HG03025 (cell line): ENCODE measurements at regions not wholly inside any gene's neighbourhood (a gene's known extent, or its start where the extent isn't known, plus 50 kb on each side); places are given as distances from the start of the nearest gene placed in this dataset.
"Not testable (repeated sequence)": the region's sequence is repeated elsewhere in the genome, so short reads cannot be mapped to it uniquely, and the experiment has no call there.

Source experiments
- ATAC-seq: cut with Tn5 transposase; IDR thresholded peaks from one replicate; pipeline ENCODE4 v1.9.1; 2021; ENCODE audit warnings: mild to moderate bottlenecking, moderate library complexity; ENCODE audit not compliant: unreplicated experiment, low FRiP score

DNA sequence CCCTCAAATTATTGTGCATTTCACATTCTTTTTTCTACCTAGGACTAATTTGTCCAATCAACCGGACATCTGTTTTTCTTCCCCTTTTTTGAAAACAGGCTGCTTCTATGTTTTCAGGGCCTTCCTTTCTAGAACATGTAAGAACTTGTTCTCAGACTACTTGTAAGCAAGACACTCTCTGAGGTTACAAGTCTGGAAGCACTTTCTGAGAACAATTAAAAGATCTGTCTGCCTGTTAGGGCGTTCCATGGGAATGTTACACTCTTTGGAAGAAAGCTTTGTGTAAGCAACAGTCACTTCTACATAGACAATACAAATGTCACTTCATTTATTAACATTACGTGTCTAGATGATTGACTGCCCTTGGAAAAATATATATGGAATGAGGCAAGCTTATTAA lies 50.9 kb upstream of the HSPB3 start:
- no peak for ATAC-seq

DNA sequence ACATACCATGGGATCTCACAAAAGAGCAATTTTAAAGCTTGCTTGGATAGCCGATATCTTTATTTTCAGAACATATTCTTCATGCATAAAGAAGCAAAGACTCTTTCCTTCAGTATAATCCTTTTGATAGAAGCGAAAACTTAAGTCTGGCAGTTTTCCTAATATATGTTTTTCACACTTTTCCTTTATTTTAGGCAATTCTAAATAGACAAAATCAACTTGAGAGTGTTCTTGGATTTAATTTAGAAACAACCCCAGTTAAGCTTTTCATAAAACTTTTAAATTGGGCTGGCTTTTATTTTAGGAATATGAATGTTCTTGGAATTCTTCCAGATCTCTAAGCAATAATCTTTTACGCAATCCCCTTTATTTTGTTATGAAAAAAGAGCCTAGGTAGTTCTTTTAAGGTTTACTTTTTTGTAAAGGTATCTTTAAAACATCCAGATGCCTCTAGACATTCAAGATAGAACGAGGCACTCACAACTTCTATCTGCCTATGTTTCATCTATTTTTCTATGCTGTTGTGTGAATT lies 51.5 kb upstream of the HSPB3 start:
- ATAC-seq, result no peak

DNA sequence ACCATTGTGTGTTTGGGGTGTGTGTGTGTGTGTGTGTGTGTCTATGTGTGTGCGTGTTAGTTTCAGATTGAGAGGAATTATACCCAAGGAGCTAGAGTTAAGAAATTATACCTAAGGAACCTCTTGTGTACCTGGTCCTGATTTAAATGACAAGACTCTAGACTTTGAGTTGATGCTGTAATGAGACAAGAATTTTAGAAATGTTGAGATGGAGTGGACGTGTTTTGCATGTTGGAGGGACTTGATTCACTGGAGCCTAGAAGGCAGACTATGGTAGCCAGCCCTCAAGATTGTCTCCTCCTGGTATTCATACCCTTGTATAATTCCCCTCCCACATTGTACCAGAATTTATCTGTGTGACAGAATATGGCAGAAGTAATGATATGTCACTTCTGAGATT lies 52.4 kb upstream of the HSPB3 start:
- no peak for ATAC-seq

DNA sequence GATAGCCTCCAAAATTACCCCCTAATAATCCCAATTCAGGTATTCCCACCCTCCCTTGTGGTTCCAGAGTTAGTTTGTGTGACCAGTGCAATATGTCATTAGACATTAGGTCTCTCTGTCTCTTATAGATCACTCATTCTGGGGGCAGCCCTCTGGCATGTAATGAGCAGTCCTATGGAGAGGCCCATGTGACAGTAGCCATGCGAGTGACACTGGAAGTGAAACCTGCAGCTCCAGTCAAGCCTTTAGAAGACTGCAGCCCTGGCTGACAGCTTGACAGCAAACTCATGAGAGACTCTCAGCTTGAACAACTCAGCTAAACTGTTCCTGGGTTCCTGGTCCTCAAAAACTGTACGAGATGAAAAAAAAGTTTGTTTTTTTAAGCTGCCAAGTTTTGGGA lies 54.0 kb upstream of the HSPB3 start:
- ATAC-seq, result peak; percentile 79

DNA sequence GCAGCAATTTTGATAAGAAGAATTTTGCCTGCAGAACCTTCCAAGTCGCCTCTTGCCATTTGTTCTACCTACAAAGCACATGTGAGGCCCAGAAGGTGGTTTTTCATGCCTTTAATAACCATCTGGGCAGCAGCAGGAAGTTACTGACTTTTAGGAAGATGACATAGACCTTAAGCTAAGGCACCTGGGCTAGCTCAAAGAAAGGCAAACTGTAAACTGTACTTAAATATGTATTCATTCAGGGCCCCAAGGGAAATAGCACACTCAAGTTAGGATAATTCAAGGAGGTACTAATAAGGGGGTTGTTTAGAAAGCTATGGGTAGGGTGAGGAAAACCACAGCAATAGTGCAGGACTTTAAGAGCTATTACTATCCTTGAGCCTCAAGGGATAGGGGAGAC lies 57.3 kb upstream of the HSPB3 start:
- no peak for ATAC-seq

DNA sequence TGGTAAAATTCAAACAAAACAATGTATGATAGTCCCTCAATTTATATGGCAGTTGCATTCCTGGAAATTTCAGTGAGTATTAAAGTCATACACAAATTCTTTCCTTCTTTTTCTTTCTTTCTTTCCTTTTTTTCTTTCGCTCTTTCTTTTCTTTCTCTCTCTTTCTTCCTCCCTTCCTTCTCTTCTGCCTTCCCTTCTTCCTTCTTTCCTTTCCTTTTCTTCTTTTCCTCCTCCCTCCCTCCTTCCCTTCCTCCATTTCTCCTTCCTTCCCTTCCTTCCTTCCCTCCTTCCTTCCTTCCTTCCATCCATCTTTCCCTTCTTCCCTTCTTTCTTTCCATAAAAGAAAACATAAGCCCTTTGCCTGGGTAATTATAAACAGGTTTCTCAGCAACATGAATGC lies 58.1 kb upstream of the HSPB3 start:
- no peak for ATAC-seq

DNA sequence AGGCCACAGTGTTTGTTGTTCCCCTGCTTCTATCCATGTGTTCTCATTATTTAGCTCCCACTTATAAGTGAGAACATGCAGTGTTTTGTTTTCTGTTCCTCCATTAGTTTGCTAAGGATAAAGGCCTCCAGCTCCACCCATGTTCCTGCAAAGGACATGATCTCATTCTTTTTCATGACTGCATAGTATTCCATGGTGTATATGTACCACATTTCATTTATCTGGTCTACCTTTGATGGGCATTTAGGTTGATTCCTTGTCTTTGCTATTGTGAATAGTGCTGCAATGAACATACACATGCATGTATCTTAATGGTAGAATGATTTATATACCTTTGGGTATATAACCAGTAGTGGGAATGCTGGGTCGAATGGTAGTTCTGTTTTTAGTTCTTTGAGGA lies 62.5 kb upstream of the HSPB3 start:
- ATAC-seq, result not testable (repeated sequence)

DNA sequence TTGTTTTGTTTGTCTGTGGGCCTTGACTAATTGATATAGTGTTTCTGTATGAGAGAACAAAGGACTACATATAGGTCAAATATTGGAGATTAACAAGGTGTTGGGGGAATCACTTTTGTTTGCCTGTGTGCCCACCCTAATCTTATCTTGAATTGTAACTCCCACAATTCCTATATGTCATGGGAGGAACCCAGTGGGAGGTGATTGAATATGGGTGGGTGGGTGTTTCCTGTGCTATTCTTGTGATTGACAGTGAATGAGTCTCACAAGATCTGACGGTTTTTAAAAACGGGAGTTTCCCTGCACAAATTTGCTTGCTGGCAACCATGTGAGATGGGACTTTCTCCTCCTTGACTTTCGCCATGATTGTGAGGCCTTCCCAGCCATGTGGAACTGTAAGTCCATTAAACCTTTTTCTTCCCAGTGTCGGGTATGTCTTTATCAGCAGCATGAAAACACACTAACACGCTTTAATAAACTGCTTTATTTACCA lies 64.9 kb upstream of the HSPB3 start:
- ATAC-seq, result no peak

DNA sequence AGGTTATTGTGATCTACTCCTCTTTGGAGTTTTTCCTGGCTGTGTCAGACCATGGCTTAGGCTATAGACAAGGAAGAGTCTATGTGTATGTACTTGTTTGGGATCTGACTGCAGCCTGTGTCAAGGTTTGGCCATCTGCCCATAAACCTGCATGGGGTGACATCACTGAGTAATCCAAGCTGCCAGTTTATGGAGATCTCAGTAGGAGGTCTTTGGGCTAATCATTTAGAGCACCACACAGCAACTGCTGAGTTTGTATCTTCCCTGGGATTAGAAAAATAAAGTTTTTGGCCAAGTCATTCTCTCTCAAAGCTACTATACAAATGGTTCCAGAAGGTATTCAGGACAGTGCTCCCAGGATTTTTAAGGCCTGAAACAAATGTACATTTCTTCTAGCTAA lies 65.5 kb upstream of the HSPB3 start:
- ATAC-seq, result no peak

DNA sequence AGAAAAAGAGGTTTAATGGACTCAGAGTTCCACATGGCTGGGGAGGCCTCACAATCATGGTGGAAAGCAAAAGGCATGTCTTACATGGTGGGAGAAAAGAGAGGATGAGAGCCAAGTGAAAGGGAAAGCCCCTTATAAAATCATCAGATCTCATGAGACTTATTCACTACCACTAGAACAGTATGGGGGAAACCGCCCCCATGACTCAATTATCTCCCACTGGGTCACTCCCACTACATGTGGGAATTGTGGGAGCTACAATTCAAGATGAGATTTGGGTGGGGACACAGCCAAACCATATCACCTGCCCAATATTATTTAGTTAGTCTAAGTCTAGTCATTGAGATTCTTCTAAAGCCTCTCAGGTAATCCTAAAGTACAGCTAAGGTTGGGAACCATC lies 66.1 kb upstream of the HSPB3 start:
- ATAC-seq, result not testable (repeated sequence)

DNA sequence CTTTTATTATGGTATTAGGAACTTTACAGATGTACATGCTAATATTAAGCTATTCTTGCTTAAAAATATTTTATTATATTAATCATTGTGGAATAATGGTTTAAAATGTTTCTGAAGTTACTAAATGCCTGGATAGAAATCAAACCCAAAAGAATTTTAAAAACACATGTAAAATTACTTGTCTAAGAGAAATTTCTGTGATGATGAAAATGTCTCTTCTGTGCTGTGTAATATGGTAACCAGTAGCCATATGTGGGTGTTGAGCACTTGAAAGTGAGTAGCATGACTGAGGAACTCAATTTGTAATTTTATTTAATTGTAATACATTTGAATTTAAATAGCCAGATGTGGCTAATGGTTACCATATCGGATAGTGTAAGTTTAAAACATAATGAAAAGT lies 66.7 kb upstream of the HSPB3 start:
- no peak for ATAC-seq

DNA sequence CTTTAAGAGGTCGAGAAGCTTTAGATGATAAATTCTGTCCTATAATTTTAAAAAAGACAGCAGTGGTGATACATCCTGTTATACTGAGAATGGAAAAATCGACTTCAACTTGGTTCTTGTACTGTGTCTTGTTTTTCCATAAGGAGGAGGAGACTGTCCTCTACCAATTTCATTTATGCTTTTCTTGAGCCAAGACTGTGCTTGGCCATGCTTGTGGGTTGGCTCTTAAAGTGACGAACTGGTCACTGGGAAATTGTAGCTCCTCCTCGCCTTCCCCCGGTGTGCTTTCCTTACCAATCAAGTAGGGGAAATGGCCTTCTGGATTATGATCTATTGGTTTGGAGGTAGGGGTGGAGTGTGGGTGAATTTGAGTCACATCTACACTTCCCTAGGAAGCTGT lies 67.1 kb upstream of the HSPB3 start:
- no peak for ATAC-seq

DNA sequence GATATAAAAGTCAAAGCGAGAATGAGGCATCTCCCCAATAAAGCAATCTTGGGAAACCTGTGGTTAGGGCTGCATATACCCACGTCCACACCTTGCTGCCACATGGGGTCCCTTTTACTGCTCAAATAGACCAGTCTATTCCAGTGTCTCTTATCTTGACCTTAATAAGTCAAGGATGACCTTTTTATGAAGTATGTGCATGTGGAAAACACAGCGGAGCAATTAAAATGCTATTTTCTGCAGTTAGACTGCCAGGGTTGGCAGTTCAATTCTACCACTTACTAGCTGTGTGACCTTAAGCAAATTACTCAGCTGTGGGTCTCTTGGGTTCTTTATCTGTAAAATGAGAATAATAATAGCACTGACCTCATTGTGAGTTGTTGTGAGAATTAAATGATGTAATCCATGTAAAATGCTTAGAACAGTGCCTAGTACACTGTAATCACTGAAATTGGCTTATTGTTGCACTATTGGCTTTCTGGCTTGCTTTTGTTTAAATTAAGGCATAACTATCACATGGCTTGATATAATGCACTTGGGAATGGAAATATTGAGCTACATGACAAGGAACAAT lies 67.8 kb upstream of the HSPB3 start:
- ATAC-seq, result no peak

DNA sequence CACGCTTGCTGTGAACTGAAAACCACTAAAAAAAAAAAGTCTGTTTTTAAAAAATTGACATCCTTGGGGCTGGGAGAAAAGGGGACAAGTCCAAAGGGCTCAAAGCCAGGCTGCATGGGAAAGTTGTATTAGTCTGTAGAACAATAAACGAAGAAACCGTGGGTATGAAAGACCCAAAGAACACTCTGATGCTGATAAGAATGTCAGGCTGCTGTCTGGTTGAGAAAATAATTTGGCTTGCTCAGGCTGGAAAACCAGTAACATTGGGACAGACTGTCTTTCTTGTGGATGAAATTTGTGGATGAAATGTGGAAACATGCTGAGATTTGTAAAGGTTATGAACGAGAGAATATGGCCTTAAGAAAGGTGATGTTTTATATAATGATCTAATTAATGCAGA lies 68.5 kb upstream of the HSPB3 start:
- ATAC-seq, result no peak

DNA sequence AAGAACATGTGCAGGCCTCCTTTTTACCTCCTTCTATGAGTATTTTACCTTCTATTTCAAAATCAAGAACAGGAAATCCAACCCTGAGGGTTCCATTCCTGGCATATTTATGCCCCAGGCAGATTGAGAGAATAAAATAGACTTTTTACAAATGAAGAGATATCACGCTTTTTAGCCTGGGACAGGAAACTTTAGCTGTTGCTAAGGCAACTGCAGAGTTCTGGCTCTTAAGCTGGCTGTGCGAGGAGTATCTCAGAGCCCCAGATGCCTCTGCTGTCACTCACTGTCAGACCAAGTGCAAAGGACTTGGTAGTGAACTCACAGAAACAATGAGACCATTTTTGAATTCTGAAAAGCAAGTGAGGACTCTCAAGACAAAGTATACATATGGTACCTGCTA lies 69.5 kb upstream of the HSPB3 start:
- ATAC-seq, result no peak

DNA sequence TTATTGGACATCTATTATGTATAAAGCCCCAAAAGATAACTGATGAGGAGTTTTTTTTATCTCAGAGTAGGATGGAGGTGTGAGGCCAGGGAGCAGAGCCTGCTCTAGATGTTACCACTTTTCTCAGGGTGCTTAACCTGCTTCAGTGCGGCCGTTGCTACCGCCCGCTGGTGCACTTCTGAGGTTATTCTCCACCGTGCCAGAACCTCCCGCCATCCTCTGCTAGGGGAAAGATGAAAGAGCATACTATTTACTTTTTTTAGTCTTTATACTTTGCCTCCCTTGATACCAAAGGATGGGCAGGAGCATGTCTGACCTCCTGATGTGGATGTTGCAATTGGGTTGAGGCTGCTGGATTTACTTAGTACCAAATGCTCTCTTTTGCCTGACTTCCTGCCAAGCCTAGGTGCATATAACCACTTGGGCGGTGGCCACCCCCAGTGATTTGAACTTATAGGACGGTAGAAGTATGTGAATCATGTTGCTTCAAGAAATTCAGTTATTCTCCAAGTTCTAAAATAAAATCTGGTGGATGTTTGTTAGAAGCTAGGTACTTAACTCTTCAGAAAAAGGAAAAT lies 71.1 kb upstream of the HSPB3 start:
- no peak for ATAC-seq

DNA sequence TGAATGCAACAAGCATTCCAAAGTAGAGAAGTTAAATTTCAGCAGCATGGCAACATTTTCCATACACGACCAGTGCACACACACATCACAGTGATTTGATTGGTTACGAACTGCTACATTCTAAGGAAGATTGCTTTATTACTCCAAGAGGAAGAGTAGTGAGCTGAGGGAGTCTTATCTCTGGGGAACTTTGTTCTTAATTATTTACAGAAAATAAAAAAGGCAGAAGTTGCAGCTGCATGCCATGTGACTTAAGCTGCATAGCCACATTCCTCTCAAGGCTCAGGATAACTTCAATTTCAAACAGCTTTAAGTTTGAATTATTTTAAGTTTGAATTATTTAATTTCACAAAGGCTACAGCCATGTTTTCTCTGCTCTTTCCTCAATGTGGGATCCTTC lies 71.6 kb upstream of the HSPB3 start:
- ATAC-seq, result no peak

DNA sequence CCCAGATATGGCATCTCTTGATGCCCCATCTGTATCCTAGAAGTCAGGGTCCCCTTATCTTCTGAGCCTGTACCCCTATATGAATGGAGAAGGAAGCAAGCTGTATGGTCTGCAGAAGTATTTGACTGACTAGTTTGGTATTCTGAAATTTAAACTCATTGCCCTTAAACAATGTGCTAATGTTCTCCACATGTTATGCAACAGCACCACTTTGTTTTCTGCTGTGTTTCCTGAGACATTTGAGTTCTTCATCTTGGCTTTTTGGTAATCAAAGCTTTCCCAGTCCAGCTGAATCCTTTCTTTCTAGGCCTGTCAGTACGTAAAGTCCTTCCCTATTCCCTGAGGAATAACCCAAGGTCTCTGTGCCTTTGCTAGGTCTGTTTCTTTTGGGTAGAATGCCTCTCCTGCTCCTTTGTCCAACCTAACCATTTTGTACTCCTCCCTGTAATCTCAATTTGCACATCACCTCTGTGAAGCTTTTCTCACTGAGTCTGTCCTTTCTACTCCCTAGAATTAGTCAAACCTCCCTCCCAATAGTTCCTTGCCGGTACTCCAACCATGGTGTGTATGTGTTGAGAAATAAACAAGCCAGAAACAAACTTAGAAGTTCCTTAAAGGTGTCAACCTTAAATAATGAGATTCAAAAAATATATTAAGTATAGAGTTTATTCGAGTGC lies 72.1 kb upstream of the HSPB3 start:
- ATAC-seq, result no peak

DNA sequence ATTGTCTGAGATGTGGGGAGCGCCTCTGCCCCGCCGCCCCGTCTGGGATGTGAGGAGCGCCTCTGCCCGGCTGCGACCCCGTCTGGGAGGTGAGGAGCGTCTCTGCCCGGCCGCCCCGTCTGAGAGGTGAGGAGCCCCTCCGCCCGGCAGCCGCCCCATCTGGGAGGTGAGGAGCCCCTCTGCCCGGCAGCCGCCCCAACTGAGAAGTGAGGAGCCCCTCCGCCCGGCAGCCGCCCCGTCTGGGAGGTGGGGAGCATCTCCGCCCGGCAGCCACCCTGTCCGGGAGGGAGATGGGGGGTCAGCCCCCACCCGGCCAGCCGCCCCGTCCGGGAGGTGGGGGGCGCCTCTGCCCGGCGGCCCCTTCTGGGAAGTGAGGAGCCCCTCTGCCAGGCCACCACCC lies 70.9 kb upstream of the ARL15 start:
- not testable (repeated sequence) for ATAC-seq

DNA sequence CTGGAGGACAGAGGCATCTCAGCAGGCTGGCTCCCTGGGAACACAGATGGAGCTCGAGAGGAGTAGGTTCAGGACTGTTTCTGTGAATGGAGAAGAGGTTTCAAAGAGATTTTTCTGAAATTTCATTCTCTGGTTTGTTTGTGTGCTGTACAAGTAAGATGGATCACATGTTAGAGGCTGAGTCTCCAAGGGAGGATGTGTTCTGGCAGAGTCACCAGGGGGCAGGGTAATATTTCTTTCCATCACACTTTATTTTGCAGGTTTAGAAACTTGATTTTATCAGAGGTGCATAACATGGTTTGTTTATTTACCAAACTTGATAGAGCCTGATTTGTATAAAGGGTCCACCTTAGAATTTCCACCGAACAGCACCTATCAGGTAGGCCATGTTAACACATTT lies 69.2 kb upstream of the ARL15 start:
- ATAC-seq, result no peak

DNA sequence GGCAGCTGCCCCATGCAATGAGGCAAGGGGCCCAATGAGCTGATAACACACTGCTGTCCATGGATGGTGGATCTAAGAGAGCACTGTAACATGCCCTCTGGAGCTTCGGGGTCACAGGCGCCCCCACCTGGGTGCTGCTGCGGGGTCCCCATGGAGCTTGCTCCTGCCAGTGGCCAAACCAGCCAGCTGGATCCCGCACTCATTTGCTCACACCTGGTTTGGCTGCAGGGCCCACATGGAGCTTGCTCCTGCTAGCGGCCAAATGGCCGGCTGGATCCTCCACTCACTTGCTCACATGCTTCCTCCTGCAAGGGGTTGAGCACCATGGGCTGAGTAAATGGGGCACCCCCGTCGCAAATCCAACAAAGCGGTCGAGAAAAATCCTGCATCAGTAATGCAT lies 68.3 kb upstream of the ARL15 start:
- ATAC-seq, result no peak

DNA sequence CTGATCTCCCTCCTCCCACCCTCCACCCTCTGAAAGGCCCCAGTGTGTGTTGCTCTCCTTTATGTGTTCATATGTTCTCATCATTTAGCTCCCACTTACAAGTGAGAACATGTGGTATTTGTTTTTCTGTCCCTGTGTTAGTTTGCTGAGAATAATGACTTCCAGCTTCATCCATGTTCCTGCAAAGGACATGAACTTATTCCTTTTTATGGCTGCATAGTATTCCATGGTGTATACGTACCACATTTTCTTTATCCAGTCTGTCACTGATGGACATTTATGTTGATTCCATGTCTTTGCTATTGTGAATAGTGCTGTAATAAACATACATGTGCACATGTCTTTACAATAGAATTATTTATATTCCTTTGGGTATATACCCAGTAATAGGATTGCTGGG lies 67.0 kb upstream of the ARL15 start:
- not testable (repeated sequence) for ATAC-seq
